ENCODE measurements at regions not wholly inside any gene's neighbourhood (a gene's known extent, or its start where the extent isn't known, plus 50 kb on each side); places are given as distances from the start of the nearest gene placed in this dataset.

DNA sequence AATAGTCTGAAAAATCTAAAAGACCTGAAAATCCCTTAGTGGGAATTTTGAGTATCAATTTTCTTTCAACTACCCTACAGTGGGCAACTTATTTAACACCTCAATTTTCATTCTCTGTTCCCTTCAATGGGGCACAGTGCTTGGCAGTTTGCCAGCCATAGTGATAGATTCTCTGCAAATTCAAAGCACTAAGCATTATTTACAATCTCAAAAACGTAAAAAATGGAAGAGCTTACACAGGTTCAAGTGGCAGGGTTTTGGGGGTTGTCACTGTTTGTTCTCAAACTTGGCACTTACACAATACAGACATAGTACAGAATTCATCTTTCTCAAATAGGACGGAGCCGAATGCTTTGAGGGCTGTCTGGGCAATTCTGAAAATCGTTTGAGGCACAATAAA is 515.0 kb downstream of the EFNA5 start:
- H3K9me3 ChIP-seq (ENCODE audit: low read depth): no peaks in the 10 kb centered on the region
- no peaks in the 10 kb centered on the region for H3K9me2 ChIP-seq (replicated peaks; ENCODE audit: insufficient read depth)
- H3K27ac ChIP-seq: no peak overlapping the region
- peak; percentile 6 for DNase-seq (ENCODE audit: low spot score)
- no peaks in the 10 kb centered on the region for H3K27me3 ChIP-seq
- H3K4me2 ChIP-seq: no peak overlapping the region
- no peak overlapping the region for H3K4me3 ChIP-seq
- H3K79me2 ChIP-seq: no peaks in the 10 kb centered on the region
- no peaks in the 10 kb centered on the region for H4K20me1 ChIP-seq (ENCODE audit: insufficient read depth, poor library complexity, severe bottlenecking)
- no peak overlapping the region for H2AFZ ChIP-seq
- TF ChIP-seq EZH2phosphoT487 (IDR thresholded peaks at IDR 0.05; ENCODE audit: low read depth, severe bottlenecking, unreplicated experiment) (no peak), EZH2 (IDR thresholded peaks at IDR 0.05; ENCODE audit: borderline replicate concordance) (no peak)
- TF ChIP-seq, protein P1, sequence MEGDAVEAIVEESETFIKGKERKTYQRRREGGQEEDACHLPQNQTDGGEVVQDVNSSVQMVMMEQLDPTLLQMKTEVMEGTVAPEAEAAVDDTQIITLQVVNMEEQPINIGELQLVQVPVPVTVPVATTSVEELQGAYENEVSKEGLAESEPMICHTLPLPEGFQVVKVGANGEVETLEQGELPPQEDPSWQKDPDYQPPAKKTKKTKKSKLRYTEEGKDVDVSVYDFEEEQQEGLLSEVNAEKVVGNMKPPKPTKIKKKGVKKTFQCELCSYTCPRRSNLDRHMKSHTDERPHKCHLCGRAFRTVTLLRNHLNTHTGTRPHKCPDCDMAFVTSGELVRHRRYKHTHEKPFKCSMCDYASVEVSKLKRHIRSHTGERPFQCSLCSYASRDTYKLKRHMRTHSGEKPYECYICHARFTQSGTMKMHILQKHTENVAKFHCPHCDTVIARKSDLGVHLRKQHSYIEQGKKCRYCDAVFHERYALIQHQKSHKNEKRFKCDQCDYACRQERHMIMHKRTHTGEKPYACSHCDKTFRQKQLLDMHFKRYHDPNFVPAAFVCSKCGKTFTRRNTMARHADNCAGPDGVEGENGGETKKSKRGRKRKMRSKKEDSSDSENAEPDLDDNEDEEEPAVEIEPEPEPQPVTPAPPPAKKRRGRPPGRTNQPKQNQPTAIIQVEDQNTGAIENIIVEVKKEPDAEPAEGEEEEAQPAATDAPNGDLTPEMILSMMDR (IDR thresholded peaks at IDR 0.05; ENCODE audit: poor library complexity): no peak
- no peaks in the 10 kb centered on the region for H3K36me3 ChIP-seq (replicated peaks; ENCODE audit: insufficient read depth, low read depth)
- H3K4me1 ChIP-seq (ENCODE audit: insufficient read depth): peaks cover 7% of the 10 kb centered on the region
- 49% methylated on average over 4 of the region's 4 CpGs for WGBS (ENCODE audit: low lambda C conversion rate, missing lambda C conversion rate)

DNA sequence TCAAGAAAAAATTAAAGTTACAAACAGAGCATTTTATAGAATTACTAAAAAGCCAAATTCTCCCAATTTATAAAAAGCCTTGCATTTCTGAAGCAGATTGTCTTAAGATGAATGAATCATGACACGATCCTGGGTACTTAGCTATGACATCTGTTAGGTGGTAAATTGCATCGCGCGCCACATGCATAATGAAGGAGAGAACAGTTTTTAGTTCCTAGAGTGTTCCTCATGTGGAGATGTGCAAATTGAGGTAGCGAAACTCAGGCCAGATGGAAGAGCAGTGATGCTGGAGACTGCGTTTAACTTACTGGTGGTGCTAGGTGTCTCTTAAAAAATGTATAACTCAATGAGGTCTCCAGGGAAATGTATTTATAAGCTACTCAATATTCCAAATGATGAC is 516.1 kb downstream of the EFNA5 start:
- H3K36me3 ChIP-seq (replicated peaks; ENCODE audit: insufficient read depth, low read depth): no peaks in the 10 kb centered on the region
- H3K9me3 ChIP-seq (ENCODE audit: low read depth): no peaks in the 10 kb centered on the region
- 96% methylated on average over 6 of the region's 6 CpGs for WGBS (ENCODE audit: low lambda C conversion rate, missing lambda C conversion rate)
- H3K27ac ChIP-seq: no peak overlapping the region
- H3K4me1 ChIP-seq (ENCODE audit: insufficient read depth): peaks cover 7% of the 10 kb centered on the region
- DNase-seq (ENCODE audit: low spot score): no peak
- TF ChIP-seq EZH2 (IDR thresholded peaks at IDR 0.05; ENCODE audit: borderline replicate concordance) (no peak), EZH2phosphoT487 (IDR thresholded peaks at IDR 0.05; ENCODE audit: low read depth, severe bottlenecking, unreplicated experiment) (no peak)
- TF ChIP-seq, protein P1 (IDR thresholded peaks at IDR 0.05; ENCODE audit: poor library complexity): no peak
- H2AFZ ChIP-seq: no peak overlapping the region
- no peaks in the 10 kb centered on the region for H3K27me3 ChIP-seq
- no peaks in the 10 kb centered on the region for H4K20me1 ChIP-seq (ENCODE audit: insufficient read depth, poor library complexity, severe bottlenecking)
- no peak overlapping the region for H3K4me3 ChIP-seq
- no peaks in the 10 kb centered on the region for H3K9me2 ChIP-seq (replicated peaks; ENCODE audit: insufficient read depth)
- no peaks in the 10 kb centered on the region for H3K79me2 ChIP-seq
- no peak overlapping the region for H3K4me2 ChIP-seq

DNA sequence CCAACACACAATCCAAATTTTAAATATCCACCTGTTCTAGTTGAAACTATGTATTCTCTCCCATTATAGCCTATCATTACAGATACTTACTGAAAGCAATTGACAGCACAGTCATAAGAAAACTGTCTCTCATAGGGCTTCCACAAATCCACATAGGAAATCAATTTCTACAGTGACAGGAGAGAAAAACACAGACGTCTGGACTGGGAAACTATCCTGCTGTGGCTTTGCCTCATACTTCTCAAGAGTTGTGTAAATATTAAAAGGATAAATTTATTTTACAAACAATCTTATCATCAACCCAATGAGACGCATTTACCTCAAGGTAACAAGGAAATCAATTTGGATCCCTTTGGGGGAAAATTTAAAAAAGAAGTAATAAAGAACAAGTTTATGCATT is 517.5 kb downstream of the EFNA5 start:
- Histone ChIP-seq H3K27me3 (no peaks in the 10 kb centered on the region), H3K36me3 (replicated peaks; ENCODE audit: insufficient read depth, low read depth) (no peaks in the 10 kb centered on the region), H3K9me2 (replicated peaks; ENCODE audit: insufficient read depth) (no peaks in the 10 kb centered on the region), H3K4me2 (no peak overlapping the region), H3K9me3 (ENCODE audit: low read depth) (no peaks in the 10 kb centered on the region), H2AFZ (no peak overlapping the region), H3K79me2 (no peaks in the 10 kb centered on the region), H4K20me1 (ENCODE audit: insufficient read depth, poor library complexity, severe bottlenecking) (no peaks in the 10 kb centered on the region), H3K4me1 (ENCODE audit: insufficient read depth) (peaks cover 7% of the 10 kb centered on the region), H3K4me3 (no peak overlapping the region), H3K27ac (no peak overlapping the region)
- WGBS (ENCODE audit: low lambda C conversion rate, missing lambda C conversion rate): 29% methylated on average over 2 of the region's 2 CpGs
- TF ChIP-seq, protein P1 (IDR thresholded peaks at IDR 0.05; ENCODE audit: poor library complexity): no peak
- TF ChIP-seq EZH2 (IDR thresholded peaks at IDR 0.05; ENCODE audit: borderline replicate concordance) (no peak), EZH2phosphoT487 (IDR thresholded peaks at IDR 0.05; ENCODE audit: low read depth, severe bottlenecking, unreplicated experiment) (no peak)
- no peak for DNase-seq (ENCODE audit: low spot score)
